ENCODE measurements at regions not wholly inside any gene's neighbourhood (a gene's known extent, or its start where the extent isn't known, plus 50 kb on each side); places are given as distances from the start of the nearest gene placed in this dataset.

DNA sequence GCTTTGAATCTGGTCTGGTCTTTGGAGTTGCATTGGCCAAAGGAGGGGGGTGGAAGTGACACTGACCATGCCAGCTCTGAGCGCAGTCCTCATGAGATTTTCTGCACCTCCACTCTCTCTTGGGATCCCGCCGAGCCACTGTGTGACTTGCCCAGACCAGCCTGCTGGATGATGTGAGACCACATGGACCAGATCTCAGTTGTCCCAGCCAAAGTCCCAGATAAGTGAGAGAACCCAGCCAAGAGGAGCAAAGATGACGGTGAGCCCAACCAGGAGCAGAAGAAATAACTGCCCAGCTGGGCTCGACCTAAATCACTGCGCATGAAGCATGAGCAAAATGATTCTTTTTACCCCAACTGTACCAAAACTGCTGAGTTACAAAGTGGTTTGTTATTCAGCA is 96.5 kb upstream of the ERCC4 start:
- Histone ChIP-seq H3K79me2 (ENCODE audit: control insufficient read depth, insufficient read depth, low read length) (no peaks in the 10 kb centered on the region), H3K27me3 (replicated peaks in 1 of 2; ENCODE audit: control insufficient read depth in 2 of 2, insufficient read depth in 2 of 2, low read length in 1 of 2) (no peaks in the 10 kb centered on the region; a peak in 1 of 4 replicates), H3K9ac (ENCODE audit: control insufficient read depth, insufficient read depth, low read length) (no peak overlapping the region), H3K4me3 (no peak overlapping the region), H3K9me3 (replicated peaks; ENCODE audit: control insufficient read depth, insufficient read depth, low read length) (no peaks in the 10 kb centered on the region), H2AFZ (ENCODE audit: control insufficient read depth, low read depth, low read length) (no peak overlapping the region), H3K27ac (ENCODE audit: control insufficient read depth, insufficient read depth) (no peak overlapping the region), H3K36me3 (ENCODE audit: control insufficient read depth in 2 of 2, insufficient read depth in 2 of 2, low read length in 1 of 2) (no peaks in the 10 kb centered on the region), H3K4me2 (ENCODE audit: control insufficient read depth, insufficient read depth) (no peak overlapping the region), H4K20me1 (ENCODE audit: control insufficient read depth, insufficient read depth) (no peaks in the 10 kb centered on the region), H3K4me1 (ENCODE audit: control insufficient read depth, insufficient read depth, low read length) (no peaks in the 10 kb centered on the region)
- ChIA-PET CTCF (no interaction called here), RAD21 (ENCODE audit: unreplicated experiment) (no interaction called here), SMC1A (ENCODE audit: uncharacterized antibody, unreplicated experiment) (no interaction called here), POLR2A (no interaction called here)
- in situ Hi-C loops (cut with MboI) (no loop called here), intact Hi-C loops (cut with micrococcal nuclease; ENCODE audit: unreplicated experiment) (no loop called here)
- FAIRE-seq (no peak), ATAC-seq (no peak), DNase-seq (ENCODE audit: low read depth, low spot score) (no peak)
- 60% methylated on average over 6 of the region's 6 CpGs for WGBS (ENCODE audit: insufficient coverage, insufficient replicate concordance, low lambda C conversion rate, missing lambda C conversion rate)
- TF ChIP-seq IKZF1 (conservative IDR thresholded peaks at IDR 0.05): no peak
- no peak for TF ChIP-seq IKZF2 (IDR thresholded peaks at IDR 0.05)
- no peak for TF ChIP-seq NR2C2 (IDR thresholded peaks at IDR 0.05; ENCODE audit: borderline replicate concordance, control insufficient read depth, insufficient read length, low read depth)
- TF ChIP-seq, protein P1, sequence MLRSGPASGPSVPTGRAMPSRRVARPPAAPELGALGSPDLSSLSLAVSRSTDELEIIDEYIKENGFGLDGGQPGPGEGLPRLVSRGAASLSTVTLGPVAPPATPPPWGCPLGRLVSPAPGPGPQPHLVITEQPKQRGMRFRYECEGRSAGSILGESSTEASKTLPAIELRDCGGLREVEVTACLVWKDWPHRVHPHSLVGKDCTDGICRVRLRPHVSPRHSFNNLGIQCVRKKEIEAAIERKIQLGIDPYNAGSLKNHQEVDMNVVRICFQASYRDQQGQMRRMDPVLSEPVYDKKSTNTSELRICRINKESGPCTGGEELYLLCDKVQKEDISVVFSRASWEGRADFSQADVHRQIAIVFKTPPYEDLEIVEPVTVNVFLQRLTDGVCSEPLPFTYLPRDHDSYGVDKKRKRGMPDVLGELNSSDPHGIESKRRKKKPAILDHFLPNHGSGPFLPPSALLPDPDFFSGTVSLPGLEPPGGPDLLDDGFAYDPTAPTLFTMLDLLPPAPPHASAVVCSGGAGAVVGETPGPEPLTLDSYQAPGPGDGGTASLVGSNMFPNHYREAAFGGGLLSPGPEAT (IDR thresholded peaks at IDR 0.05; ENCODE audit: low read depth): no peak
- BruUV-seq (replicated peaks): no TSS peak

DNA sequence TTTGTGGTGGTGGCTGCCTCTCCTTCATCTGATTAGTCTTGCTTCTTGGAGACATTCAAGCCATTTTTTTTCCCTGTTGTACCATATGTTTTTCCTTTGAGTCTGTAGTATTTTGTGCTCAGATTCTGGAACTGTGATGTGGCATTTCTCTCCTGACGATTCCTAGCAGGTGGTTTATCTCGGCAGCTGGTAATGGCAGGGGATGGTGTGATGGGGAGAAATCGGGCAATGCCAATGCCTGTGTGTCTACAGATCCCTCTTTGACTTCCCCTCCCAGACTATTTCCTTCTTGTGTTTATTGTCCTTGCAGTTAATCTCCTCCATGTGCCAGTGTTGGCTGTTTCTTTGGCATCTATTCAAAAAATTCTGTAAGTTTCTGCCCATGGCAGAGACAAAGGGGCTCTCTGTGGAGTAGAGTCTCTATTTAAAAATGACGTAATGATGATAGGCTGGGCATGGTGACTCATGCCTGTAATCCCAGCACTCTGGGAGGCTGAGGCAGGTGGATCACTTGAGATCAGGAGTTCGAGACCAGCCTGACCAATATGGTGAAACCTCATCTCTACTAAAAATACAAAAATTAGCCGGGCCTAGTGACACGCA is 90.2 kb upstream of the ERCC4 start:
- no TSS peak for BruUV-seq (replicated peaks)
- no peaks in the 10 kb centered on the region for H3K4me1 ChIP-seq (ENCODE audit: control insufficient read depth, insufficient read depth, low read length)
- H3K36me3 ChIP-seq (ENCODE audit: control insufficient read depth in 2 of 2, insufficient read depth in 2 of 2, low read length in 1 of 2): no peaks in the 10 kb centered on the region
- no peaks in the 10 kb centered on the region for H3K79me2 ChIP-seq (ENCODE audit: control insufficient read depth, insufficient read depth, low read length)
- SMC1A ChIA-PET (ENCODE audit: uncharacterized antibody, unreplicated experiment): no interaction called here
- H3K27ac ChIP-seq (ENCODE audit: control insufficient read depth, insufficient read depth): no peak overlapping the region
- H4K20me1 ChIP-seq (ENCODE audit: control insufficient read depth, insufficient read depth): no peaks in the 10 kb centered on the region
- no peak overlapping the region for H3K4me2 ChIP-seq (ENCODE audit: control insufficient read depth, insufficient read depth)
- H3K27me3 ChIP-seq (replicated peaks in 1 of 2; ENCODE audit: control insufficient read depth in 2 of 2, insufficient read depth in 2 of 2, low read length in 1 of 2): no peaks in the 10 kb centered on the region; a peak in 1 of 4 replicates
- POLR2A ChIA-PET: interaction anchor here (0.7 kb wide), 1 partner anchor 759 kb away, joined by 3 read pairs; no protein-coding TSS in a partner anchor
- no peaks in the 10 kb centered on the region for H3K9me3 ChIP-seq (replicated peaks; ENCODE audit: control insufficient read depth, insufficient read depth, low read length)
- TF ChIP-seq HDGF (IDR thresholded peaks at IDR 0.05): no peak
- peak; percentile 45 for TF ChIP-seq ATF7 (IDR thresholded peaks at IDR 0.05; ENCODE audit: low read depth)
- TF ChIP-seq BACH1 (IDR thresholded peaks at IDR 0.05; ENCODE audit: borderline replicate concordance): no peak
- no peak for TF ChIP-seq ZNF384 (IDR thresholded peaks at IDR 0.05; ENCODE audit: borderline replicate concordance, low read depth, low read length)
- TF ChIP-seq, protein P2, sequence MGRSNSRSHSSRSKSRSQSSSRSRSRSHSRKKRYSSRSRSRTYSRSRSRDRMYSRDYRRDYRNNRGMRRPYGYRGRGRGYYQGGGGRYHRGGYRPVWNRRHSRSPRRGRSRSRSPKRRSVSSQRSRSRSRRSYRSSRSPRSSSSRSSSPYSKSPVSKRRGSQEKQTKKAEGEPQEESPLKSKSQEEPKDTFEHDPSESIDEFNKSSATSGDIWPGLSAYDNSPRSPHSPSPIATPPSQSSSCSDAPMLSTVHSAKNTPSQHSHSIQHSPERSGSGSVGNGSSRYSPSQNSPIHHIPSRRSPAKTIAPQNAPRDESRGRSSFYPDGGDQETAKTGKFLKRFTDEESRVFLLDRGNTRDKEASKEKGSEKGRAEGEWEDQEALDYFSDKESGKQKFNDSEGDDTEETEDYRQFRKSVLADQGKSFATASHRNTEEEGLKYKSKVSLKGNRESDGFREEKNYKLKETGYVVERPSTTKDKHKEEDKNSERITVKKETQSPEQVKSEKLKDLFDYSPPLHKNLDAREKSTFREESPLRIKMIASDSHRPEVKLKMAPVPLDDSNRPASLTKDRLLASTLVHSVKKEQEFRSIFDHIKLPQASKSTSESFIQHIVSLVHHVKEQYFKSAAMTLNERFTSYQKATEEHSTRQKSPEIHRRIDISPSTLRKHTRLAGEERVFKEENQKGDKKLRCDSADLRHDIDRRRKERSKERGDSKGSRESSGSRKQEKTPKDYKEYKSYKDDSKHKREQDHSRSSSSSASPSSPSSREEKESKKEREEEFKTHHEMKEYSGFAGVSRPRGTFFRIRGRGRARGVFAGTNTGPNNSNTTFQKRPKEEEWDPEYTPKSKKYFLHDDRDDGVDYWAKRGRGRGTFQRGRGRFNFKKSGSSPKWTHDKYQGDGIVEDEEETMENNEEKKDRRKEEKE (IDR thresholded peaks at IDR 0.05): no peak
- 34% methylated on average over 7 of the region's 7 CpGs for WGBS (ENCODE audit: insufficient coverage, insufficient replicate concordance, low lambda C conversion rate, missing lambda C conversion rate)
- RAD21 ChIA-PET (ENCODE audit: unreplicated experiment): no interaction called here
- FAIRE-seq (no peak), DNase-seq (ENCODE audit: low read depth, low spot score) (no peak), ATAC-seq (no peak)
- H3K9ac ChIP-seq (ENCODE audit: control insufficient read depth, insufficient read depth, low read length): no peak overlapping the region
- CTCF ChIA-PET: interaction anchor here (0.6 to 1.2 kb wide), 2 partner anchors 35 to 1923 kb away, joined by 3 read pairs; no protein-coding TSS in a partner anchor
- in situ Hi-C loops (cut with MboI) (no loop called here), intact Hi-C loops (cut with micrococcal nuclease; ENCODE audit: unreplicated experiment) (no loop called here)
- H3K4me3 ChIP-seq: no peak overlapping the region
- no peak overlapping the region for H2AFZ ChIP-seq (ENCODE audit: control insufficient read depth, low read depth, low read length)
